Stimulated activated CD8-positive, alpha-beta memory T cell treated with anti-CD3 and anti-CD28 coated beads, Interleukin-15, amount 100 ng/mL, for 1 hour (primary cell): ENCODE measurements at regions not wholly inside any gene's neighbourhood (a gene's known extent, or its start where the extent isn't known, plus 50 kb on each side); places are given as distances from the start of the nearest gene placed in this dataset.
"Not testable (repeated sequence)": the region's sequence is repeated elsewhere in the genome, so short reads cannot be mapped to it uniquely, and the experiment has no call there.

ENCODE experiments used
- DNase-seq: peaks from one replicate; pipeline ENCODE4 v3.0.0-alpha.2; 2020; ENCODE audit warnings: low read depth

DNA sequence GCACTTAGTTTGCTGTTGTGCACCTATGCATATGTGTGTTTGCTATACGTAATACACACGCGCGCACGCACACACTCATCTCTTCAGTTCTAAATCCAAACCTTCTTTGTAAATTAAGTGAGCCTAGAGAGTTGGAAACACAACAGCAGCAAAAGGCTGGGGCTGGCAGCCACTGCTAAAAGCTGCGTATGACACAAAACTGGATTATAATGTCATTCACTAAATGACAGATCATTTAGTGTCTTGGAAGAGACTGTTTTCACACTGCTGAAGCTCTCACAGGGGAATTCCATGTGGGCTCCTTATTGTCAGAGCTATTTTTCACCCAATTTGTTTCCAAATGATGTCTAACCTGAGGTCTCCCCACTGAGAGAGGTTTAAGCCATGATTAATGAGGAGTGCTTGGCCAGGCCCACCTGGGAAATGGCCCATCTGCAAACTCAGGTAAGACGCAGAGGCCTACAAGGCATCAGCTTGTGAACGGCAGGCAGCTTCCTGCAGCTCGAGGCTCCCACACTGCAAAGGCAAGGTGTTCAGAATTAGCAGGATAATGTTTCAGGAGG lies 94.2 kb downstream of the OLIG3 start:
- DNase-seq = no peak

DNA sequence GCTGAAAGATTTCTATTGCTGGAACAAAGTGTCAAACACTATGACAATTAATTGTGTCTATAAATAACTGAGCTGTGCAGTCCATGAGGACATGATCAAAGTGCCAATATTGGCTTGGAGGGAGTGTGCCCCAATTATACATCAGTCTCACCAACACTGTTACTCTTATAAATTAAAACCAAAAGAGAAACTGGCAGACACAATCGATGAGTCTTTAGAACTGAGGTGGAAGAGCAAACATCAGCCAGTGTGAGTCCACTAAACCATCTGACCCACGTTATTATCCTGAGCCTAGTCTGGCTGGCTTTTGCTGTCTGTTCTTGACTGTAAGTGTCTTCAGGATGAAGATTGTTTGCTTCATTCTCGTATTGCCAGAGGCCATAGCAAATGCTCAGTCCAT lies 98.9 kb downstream of the OLIG3 start:
- DNase-seq = no peak

DNA sequence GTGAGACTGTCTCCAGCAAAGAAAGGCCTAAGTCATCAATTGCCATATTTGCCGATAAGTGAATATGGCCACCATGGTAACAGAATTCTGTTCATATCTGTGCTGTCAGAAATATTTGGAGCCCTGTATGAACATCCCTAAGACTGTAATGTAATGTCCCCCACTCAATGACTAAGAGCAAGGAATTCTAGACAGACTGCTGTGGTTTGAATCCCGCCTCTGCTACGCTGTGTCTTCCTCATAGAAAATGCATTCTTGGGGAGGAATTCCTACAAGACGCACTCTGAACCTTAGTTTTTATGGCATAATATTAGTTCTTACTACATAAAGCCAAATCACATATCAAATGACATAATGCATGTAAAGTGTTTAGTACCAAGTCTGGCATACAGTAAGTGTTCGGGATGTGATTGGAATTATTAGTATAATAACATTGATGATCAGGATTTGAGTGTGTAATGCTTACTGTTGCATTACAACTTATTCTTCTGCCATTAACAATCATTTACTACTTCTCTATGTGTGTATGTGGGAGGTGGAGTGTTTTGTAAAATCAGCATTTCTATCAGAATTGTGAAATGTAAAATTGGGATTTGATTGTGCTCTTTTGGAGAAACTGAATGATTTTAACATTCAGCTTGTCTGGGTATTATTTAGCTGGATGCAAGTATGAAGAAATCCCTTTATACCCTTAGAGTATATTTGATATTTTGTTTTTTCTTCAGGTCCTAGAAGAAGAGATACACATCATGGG lies 103.0 kb downstream of the OLIG3 start:
- DNase-seq = no peak

DNA sequence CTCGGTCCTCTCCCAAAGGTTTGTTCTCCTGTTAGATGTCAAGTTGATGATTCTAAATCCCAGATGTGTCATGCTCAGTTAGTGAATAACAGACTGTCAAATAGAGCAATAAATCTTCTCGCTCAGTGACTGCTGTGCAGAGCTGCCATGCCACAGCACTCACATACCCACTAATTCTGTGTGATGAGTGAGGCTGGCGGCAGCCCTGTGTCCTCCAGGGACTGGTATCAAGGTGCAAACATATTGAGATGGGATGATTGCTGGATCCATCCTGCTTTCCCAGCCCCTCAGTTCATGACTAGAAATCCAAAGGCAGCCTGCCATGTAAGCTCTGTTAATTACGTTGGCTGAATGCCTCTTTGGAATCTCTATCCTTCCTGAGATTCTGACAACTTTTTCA lies 103.9 kb downstream of the OLIG3 start:
- DNase-seq = no peak

DNA sequence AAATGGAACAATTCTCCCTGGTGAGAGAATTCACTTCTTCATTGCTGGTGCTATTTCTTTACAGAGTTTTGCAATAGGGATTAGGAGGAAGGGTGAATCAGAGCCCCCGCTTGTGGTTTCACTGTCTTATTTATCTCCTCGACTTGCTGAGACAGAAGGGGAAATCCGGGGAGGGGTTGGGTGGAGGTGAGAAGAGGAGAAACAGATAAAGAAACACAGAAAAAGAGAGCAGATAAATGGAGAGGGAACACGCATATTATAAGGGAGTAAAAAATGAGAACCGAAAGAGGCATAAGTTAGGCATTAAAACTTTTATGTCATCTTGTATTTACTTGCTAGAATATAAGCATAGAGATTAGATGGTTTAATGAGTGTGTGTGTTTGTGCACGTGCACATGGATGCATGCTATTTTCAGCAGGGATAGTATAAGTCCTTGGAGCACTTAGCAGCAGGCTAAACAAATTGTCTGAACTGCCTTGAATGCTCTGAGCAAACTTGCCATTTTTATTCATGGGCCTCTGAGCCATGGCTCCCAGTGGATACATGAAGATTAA lies 105.0 kb downstream of the OLIG3 start:
- DNase-seq = peak; percentile 35

DNA sequence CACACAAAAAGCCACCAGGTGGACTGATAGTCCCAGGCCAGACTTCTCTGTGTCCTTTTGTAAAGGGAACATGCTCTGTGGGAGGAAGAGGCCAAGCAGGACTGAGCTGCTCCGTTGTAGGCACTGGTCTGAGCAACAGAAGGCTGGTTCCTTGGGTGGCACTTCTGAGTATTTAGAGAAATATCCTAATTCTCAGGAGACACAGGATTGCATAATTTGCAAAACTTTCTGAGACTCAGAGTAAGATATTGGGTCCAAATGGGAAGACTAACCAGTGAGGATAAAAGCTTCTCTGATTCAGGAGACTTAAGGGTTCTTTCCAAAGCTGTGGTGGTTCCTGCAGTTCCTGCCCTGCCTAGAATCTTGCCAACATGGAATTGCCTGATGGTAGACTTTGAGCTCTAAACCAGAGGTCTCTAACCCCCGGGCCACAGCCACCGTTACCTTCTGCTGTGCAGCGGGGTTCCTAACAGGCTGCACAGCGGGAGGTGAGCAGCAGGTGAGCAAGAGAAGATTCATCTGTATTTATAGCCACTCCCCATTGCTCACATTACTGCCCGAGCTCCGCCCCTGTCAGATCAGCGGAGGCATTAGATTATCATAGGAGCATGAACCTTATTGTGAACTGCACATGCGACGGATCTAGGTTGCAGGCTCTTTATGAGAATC lies 107.0 kb downstream of the OLIG3 start:
- no peak for DNase-seq

DNA sequence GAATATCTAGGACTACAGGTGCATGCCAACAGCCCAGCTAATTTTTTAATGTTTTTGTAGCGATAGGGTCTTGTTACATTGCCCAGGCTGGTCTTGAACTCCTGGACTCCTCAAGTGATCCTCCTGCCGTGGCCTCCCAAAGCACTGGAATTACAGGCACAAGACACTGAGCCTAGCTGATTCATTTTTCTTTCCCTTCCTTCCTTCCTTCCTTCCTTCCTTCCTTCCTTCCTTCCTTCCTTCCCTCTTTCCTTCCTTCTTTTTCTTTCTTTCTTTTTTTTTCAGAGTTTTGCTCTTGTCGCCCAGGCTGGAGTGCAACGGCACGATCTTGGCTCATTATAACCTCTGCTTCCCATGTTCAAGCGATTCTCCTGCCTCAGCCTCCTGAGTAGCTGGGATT lies 110.9 kb downstream of the OLIG3 start:
- DNase-seq = not testable (repeated sequence)

DNA sequence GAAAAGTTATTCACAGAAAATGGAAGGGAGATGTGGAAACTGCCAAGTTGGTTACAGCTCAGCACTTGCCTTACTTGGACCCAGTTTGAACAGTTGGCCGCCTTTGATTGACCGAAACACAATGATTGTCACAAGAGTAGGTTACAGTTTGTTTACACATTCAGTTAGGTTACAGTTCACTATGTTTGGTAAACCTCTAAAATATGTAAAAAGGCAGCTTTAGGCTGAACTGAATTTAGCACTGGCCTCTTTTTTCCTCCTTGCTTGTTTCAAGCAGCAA lies 116.2 kb downstream of the OLIG3 start:
- DNase-seq = no peak

DNA sequence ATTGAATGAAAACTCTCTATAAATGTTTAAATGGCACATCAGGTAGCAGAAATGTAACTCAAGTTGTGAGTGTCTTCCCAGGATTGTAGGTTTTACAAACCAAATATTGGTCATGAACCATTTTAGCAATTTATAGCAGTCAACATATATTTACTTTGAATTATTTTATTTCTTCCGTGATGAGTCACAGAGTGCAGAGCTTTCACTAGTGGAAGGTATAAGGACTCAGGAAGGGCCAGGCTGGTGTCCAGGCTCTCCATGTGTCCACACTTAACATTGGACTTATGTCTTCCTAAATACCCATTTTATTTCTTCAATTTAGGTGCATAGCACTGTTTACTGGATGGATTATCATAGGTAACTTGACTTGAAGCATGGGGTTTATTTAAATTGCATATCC lies 120.9 kb downstream of the OLIG3 start:
- DNase-seq = no peak

DNA sequence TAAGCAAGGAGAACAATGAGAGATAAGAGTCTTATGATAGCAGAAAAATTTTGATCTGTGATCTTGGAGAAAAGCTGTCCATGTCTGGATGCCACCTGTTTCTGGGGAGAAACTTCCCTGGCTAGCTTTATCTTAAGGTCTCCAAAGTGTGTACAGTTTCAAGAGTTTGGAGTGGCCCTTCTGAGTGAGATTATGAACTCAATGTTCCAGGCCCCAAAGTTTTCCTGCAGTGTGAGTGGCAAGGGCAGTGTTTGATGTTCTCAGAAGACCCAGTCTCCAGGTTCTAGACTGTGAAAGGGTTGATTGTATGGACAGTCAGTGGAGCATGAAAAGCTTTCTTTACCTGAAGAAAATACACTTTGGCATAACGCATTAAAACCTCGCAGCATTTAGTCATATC lies 121.7 kb downstream of the OLIG3 start:
- DNase-seq = no peak

GRCh38 chr6:137371634-137372016 lies 122.6 kb downstream of the OLIG3 start:
- no peak for DNase-seq

DNA sequence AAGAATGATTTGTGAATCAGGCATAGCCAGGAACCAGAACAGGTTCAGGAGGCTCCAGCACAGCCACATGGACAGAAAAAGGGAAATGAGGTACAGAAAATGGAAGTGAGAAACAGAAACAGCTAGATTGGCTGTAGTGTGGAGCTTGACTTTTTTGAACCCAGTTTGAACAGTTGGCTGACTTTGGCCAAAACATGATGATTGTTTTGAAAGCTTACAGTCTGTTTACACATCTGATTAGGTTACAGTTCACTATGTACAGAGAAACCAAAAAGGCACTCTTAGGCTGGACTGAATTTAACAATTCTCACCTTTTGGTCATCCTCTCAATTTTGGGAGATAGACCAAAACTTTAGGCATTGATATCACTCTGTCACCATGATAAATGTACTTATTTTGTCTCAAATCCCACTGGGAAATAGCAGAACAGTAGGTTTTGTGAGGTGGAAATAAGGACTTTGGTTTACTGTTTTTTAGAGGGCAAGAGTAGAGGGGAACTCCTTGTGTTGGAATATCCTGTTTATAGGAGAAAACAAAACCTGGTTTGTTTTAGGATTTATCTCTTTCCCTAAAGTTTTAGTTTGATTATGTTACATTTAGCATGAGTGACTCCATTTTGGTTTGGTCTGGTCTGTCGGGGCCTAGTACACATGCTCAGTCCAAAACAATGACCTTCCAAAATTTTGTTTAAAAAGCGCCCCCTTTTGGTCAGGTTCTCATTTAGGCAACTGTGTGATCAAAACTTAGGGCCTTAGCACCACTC lies 123.1 kb downstream of the OLIG3 start:
- no peak for DNase-seq

DNA sequence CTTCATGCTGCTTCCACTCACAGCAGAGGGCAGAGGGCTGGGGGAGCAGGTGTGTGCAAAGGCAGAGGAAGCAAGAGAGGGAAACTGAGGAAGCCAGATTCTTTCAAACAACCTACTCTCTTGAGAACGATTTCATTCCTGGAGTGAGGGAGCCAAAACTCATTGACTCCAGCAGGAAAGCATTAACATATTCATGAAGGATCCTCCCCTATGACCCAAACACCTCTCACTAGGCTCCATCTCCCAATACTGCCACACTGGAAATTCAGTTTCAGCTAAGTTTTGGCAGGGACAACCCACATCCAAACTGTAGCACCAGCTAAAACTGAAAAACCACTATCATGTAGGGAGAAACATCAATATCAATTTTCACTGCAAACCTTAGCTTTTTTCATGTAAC lies 125.1 kb downstream of the OLIG3 start:
- no peak for DNase-seq

- no peak for DNase-seq
Measured at GRCh38 chr6:137365707-137366437, 128.3 kb downstream of the OLIG3 start.

DNA sequence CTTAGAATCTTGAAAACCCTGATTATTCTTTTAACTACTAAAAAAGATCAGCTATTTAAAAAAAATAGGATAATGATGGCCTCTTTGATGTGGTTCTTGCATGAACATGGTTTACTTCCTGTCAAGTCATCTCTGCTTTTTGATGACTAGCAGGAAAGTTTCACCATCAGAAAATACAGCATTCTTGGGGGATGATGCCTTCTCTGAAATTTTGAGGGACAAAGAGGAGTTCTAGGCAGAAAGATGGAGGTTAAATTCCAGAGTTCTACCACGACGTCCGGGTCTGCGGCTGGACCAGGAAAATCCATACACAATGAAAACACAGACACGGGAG lies 130.4 kb downstream of the OLIG3 start:
- DNase-seq = no peak

- DNase-seq = no peak
Measured at GRCh38 chr6:137362878-137363804, 131.1 kb downstream of the OLIG3 start.

GRCh38 chr6:137361701-137362100 lies 132.5 kb downstream of the OLIG3 start:
- no peak for DNase-seq

GRCh38 chr6:137358273-137358672 lies 135.9 kb downstream of the OLIG3 start:
- DNase-seq = no peak

DNA sequence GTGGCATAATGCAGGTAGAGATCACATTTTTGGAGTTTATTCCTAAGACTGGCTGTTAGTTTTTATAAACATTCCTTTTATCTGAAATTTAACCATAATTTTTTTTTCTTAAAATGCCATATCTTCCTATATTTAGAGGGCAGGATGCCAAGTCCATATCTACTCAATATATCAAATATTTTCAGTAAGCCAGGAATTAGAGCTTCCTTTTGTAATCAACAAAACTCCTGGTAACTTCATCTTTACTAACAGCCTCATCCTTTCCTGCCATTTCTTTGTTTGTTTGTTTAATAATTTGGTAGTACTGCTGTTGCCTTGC lies 136.3 kb downstream of the OLIG3 start:
- DNase-seq = no peak

- no peak for DNase-seq
Measured at GRCh38 chr6:137357263-137357947, 136.8 kb downstream of the OLIG3 start.
